ENCODE measurements at regions not wholly inside any gene's neighbourhood (a gene's known extent, or its start where the extent isn't known, plus 50 kb on each side); places are given as distances from the start of the nearest gene placed in this dataset.

GRCh38 chr2:222100704-222101699 is 197.8 kb downstream of the PAX3 start:
- ATAC-seq (replicated peaks in 6 of 8), result peak in 3 of 8 experiments; percentile 38 to 68 (median 60)
- no peak overlapping the region for H3K4me3 ChIP-seq
- no peak overlapping the region for H3K27ac ChIP-seq
- 0 to 91% (median 59%) methylated on average over 1 to 5 of the region's 5 CpGs for WGBS, 10 experiments
- in situ Hi-C loops (cut with MboI; ENCODE audit: low pct_unique_long_range_greater_than_20kb in 2 of 9, low sequenced_read_pairs in 9 of 9, unreplicated experiment in 9 of 9), result no loop called here
- no peaks in the 10 kb centered on the region for H3K4me1 ChIP-seq (replicated peaks in 1 of 2)

- in situ Hi-C loops (cut with MboI; ENCODE audit: low pct_unique_long_range_greater_than_20kb in 2 of 9, low sequenced_read_pairs in 9 of 9, unreplicated experiment in 9 of 9), result no loop called here
- WGBS, 10 experiments, result 0 to 75% (median 67%) methylated on average over 1 to 2 of the region's 2 CpGs; no CpG with 5 or more reads in 2 of the 10 experiments
- H3K4me3 ChIP-seq, result no peak overlapping the region
Observed at GRCh38 chr2:222088561-222088960, 210.2 kb downstream of the PAX3 start.

GRCh38 chr2:222087998-222088397 is 210.8 kb downstream of the PAX3 start:
- 0 to 100% (median 81%) methylated on average over 1 to 2 of the region's 3 CpGs; no CpG with 5 or more reads in 3 of the 10 experiments for WGBS, 10 experiments
- in situ Hi-C loops (cut with MboI; ENCODE audit: low pct_unique_long_range_greater_than_20kb in 2 of 9, low sequenced_read_pairs in 9 of 9, unreplicated experiment in 9 of 9), result no loop called here
- ATAC-seq (replicated peaks in 6 of 8), result no peak
- H3K4me3 ChIP-seq, result no peak overlapping the region
- no peaks in the 10 kb centered on the region for H3K4me1 ChIP-seq (replicated peaks in 1 of 2)
- no peak overlapping the region for H3K27ac ChIP-seq

More at GRCh38 chr2:222088561-222088960, 210.2 kb downstream of the PAX3 start:
- Histone ChIP-seq H3K27ac (no peak overlapping the region), H3K4me1 (replicated peaks in 1 of 2) (no peaks in the 10 kb centered on the region)
- peak in 1 of 8 experiments; percentile 17 for ATAC-seq (replicated peaks in 6 of 8)

GRCh38 chr2:222082201-222082600 is 216.6 kb downstream of the PAX3 start:
- ATAC-seq (replicated peaks in 6 of 8), result no peak
- no peak overlapping the region for H3K4me3 ChIP-seq
- no peak overlapping the region for H3K27ac ChIP-seq
- in situ Hi-C loops (cut with MboI; ENCODE audit: low pct_unique_long_range_greater_than_20kb in 2 of 9, low sequenced_read_pairs in 9 of 9, unreplicated experiment in 9 of 9), result no loop called here
- 0 to 87% (median 64%) methylated on average over 2 to 3 of the region's 3 CpGs; no CpG with 5 or more reads in 1 of the 10 experiments for WGBS, 10 experiments
- H3K4me1 ChIP-seq (replicated peaks in 1 of 2), result no peaks in the 10 kb centered on the region

- H3K4me3 ChIP-seq, result no peak overlapping the region
- in situ Hi-C loops (cut with MboI; ENCODE audit: low pct_unique_long_range_greater_than_20kb in 2 of 9, low sequenced_read_pairs in 9 of 9, unreplicated experiment in 9 of 9), result no loop called here
- no peak for ATAC-seq (replicated peaks in 6 of 8)
- no peak overlapping the region for H3K27ac ChIP-seq
- no peaks in the 10 kb centered on the region for H3K4me1 ChIP-seq (replicated peaks in 1 of 2)
- WGBS, 10 experiments, result 0 to 100% (median 81%) methylated on average over 1 to 2 of the region's 2 CpGs; no CpG with 5 or more reads in 2 of the 10 experiments
Observed at GRCh38 chr2:222080141-222080540, 218.7 kb downstream of the PAX3 start.

GRCh38 chr2:222076973-222077690 is 221.7 kb downstream of the PAX3 start:
- in situ Hi-C loops (cut with MboI; ENCODE audit: low pct_unique_long_range_greater_than_20kb in 2 of 9, low sequenced_read_pairs in 9 of 9, unreplicated experiment in 9 of 9), result no loop called here
- Histone ChIP-seq H3K27ac (no peak overlapping the region), H3K4me3 (no peak overlapping the region), H3K4me1 (replicated peaks in 1 of 2) (no peaks in the 10 kb centered on the region)
- no peak for ATAC-seq (replicated peaks in 6 of 8)
- 15 to 100% (median 91%) methylated on average over 1 to 6 of the region's 7 CpGs for WGBS, 10 experiments

GRCh38 chr2:222074674-222075073 is 224.1 kb downstream of the PAX3 start:
- Histone ChIP-seq H3K4me3 (no peak overlapping the region), H3K4me1 (replicated peaks in 1 of 2) (no peaks in the 10 kb centered on the region), H3K27ac (no peak overlapping the region)
- in situ Hi-C loops (cut with MboI; ENCODE audit: low pct_unique_long_range_greater_than_20kb in 2 of 9, low sequenced_read_pairs in 9 of 9, unreplicated experiment in 9 of 9), result loop anchor here in 6 of 9 experiments (25.0 kb wide), 2 partner anchors 238 to 488 kb away; a partner anchor contains a TSS
- WGBS, 10 experiments, result 0 to 60% (median 10%) methylated on average over 1 to 2 of the region's 2 CpGs; no CpG with 5 or more reads in 3 of the 10 experiments
- ATAC-seq (replicated peaks in 6 of 8), result peak in 4 of 8 experiments; percentile 26 to 50 (median 42)

- H3K4me1 ChIP-seq (replicated peaks in 1 of 2), result no peaks in the 10 kb centered on the region
- in situ Hi-C loops (cut with MboI; ENCODE audit: low pct_unique_long_range_greater_than_20kb in 2 of 9, low sequenced_read_pairs in 9 of 9, unreplicated experiment in 9 of 9), result loop anchor here in 6 of 9 experiments (25.0 kb wide), 2 partner anchors 240 to 490 kb away; a partner anchor contains a TSS
- no peak overlapping the region for H3K27ac ChIP-seq
- no peak overlapping the region for H3K4me3 ChIP-seq
- ATAC-seq (replicated peaks in 6 of 8), result no peak
- WGBS, 10 experiments, result 0 to 100% (median 86%) methylated on average over 1 to 2 of the region's 2 CpGs; no CpG with 5 or more reads in 1 of the 10 experiments
Observed at GRCh38 chr2:222071911-222072310, 226.9 kb downstream of the PAX3 start.

GRCh38 chr2:222064286-222064685 is 234.5 kb downstream of the PAX3 start:
- Histone ChIP-seq H3K4me1 (replicated peaks in 1 of 2) (no peaks in the 10 kb centered on the region), H3K27ac (no peak overlapping the region), H3K4me3 (no peak overlapping the region)
- in situ Hi-C loops (cut with MboI; ENCODE audit: low pct_unique_long_range_greater_than_20kb in 2 of 9, low sequenced_read_pairs in 9 of 9, unreplicated experiment in 9 of 9), result loop anchor here in 6 of 9 experiments (25.0 kb wide), 2 partner anchors 248 to 498 kb away; a partner anchor contains a TSS
- WGBS, 10 experiments, result 60 to 100% (median 92%) methylated on average over 1 to 2 of the region's 2 CpGs; no CpG with 5 or more reads in 3 of the 10 experiments
- no peak for ATAC-seq (replicated peaks in 6 of 8)

GRCh38 chr2:222058819-222059445 is 239.9 kb downstream of the PAX3 start:
- no peak for ATAC-seq (replicated peaks in 6 of 8)
- 0 to 100% (median 83%) methylated on average over 1 to 2 of the region's 2 CpGs; no CpG with 5 or more reads in 3 of the 10 experiments for WGBS, 10 experiments
- Histone ChIP-seq H3K27ac (no peak overlapping the region), H3K4me1 (replicated peaks in 1 of 2) (no peaks in the 10 kb centered on the region), H3K4me3 (no peak overlapping the region)
- in situ Hi-C loops (cut with MboI; ENCODE audit: low pct_unique_long_range_greater_than_20kb in 2 of 9, low sequenced_read_pairs in 9 of 9, unreplicated experiment in 9 of 9), result loop anchor here in 6 of 9 experiments (10.0 to 25.0 kb wide), 3 partner anchors 253 to 503 kb away; a partner anchor contains a TSS

- H3K27ac ChIP-seq, result no peak overlapping the region
- no peak overlapping the region for H3K4me3 ChIP-seq
- in situ Hi-C loops (cut with MboI; ENCODE audit: low pct_unique_long_range_greater_than_20kb in 2 of 9, low sequenced_read_pairs in 9 of 9, unreplicated experiment in 9 of 9), result loop anchor here in 6 of 9 experiments (10.0 to 25.0 kb wide), 3 partner anchors 255 to 505 kb away; a partner anchor contains a TSS
- no peaks in the 10 kb centered on the region for H3K4me1 ChIP-seq (replicated peaks in 1 of 2)
- ATAC-seq (replicated peaks in 6 of 8), result peak in 3 of 8 experiments; percentile 19 to 52 (median 39)
- 10 to 69% (median 28%) methylated on average over 2 to 6 of the region's 6 CpGs for WGBS, 10 experiments
Observed at GRCh38 chr2:222057347-222058073, 241.3 kb downstream of the PAX3 start.

GRCh38 chr2:222055328-222055727 is 243.5 kb downstream of the PAX3 start:
- in situ Hi-C loops (cut with MboI; ENCODE audit: low pct_unique_long_range_greater_than_20kb in 2 of 9, low sequenced_read_pairs in 9 of 9, unreplicated experiment in 9 of 9), result loop anchor here in 6 of 9 experiments (10.0 to 25.0 kb wide), 3 partner anchors 257 to 507 kb away; a partner anchor contains a TSS
- Histone ChIP-seq H3K27ac (no peak overlapping the region), H3K4me1 (replicated peaks in 1 of 2) (no peaks in the 10 kb centered on the region), H3K4me3 (no peak overlapping the region)
- no peak for ATAC-seq (replicated peaks in 6 of 8)
- 0 to 33% (median 17%) methylated on average over 1 to 4 of the region's 4 CpGs; no CpG with 5 or more reads in 2 of the 10 experiments for WGBS, 10 experiments
